Erythroblast (primary cell): ENCODE measurements at regions not wholly inside any gene's neighbourhood (a gene's known extent, or its start where the extent isn't known, plus 50 kb on each side); places are given as distances from the start of the nearest gene placed in this dataset.

ENCODE experiments used
- DNase-seq, 2 experiments: peaks; one replicate each; lab custom pipeline; 2025; lab: John Stamatoyannopoulos, UW
- GATA1 ChIP-seq: IDR thresholded peaks from 2 replicates; pipeline ENCODE4 v1.6.1; 2011; ENCODE audit warnings: low read depth, mild to moderate bottlenecking, control low read depth, low read length, moderate library complexity
- POLR2A ChIP-seq: IDR thresholded peaks from 2 replicates; pipeline ENCODE4 v1.6.1; 2011; ENCODE audit warnings: mild to moderate bottlenecking, low read length

DNA sequence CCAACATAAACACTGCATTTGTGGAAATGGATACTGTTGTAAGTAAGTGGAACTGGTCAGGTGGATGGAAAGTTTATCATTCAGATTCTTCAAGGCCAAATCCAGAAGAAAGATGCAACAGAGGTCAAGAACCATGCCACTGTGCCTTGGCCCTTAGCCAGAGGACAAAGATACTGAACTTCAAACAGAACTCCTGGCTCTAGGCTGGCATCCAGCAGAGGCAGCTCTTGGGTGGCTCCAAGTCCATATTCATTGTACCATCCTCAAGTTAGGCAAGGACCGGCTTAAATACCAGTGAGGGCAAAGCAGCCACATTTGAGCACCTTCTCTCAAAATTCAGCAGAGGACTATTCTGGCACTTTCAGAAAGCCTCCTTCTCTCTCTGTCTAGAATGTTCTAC, 53.2 kb downstream of the DNAAF9 start:
- no peak for TF ChIP-seq GATA1
- TF ChIP-seq POLR2A = no peak
- no peak for DNase-seq

DNA sequence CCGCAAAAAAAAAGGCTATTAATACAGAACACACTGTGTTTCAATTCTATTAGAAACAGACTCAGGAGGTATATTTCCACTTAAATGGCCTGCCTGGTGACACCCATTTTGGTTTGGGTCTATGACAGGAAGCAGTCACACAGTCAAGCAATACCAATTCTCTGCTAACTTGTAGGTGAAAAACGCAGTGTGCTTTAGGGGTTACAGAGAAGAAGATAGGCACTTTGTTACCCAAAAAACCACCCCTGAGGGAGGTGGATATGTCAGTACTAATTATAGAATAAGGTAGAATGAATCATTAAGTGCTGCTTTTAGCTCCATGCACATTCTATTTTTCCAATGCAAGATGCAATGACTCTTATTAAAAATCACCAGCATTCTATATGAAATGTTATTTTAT, 53.8 kb downstream of the DNAAF9 start:
- no peak for TF ChIP-seq GATA1

DNA sequence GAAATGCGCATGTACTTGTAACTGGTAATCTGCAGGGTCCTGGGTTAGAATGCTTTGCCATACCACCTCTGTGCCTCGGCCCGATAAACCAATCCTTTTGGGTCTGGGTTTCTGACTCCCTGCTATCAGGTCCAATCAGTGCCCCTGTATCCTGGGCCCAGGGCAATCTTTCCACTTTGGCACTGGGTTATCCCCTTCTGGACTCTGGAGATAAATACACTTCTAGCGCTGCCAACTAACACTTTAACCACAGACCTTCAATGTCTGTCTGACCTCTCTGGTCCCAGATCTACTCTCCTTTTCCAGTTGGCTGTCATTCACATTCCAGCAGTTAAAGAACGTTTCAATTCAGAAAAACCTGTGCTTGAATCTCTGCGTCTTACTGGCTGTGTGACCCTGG, 55.3 kb downstream of the DNAAF9 start:
- peak in 1 of 2 experiments; percentile 31 for DNase-seq
- no peak for TF ChIP-seq POLR2A
- TF ChIP-seq GATA1 = no peak

More for the DNA sequence above, 53.8 kb downstream of the DNAAF9 start:
- DNase-seq = no peak

DNA sequence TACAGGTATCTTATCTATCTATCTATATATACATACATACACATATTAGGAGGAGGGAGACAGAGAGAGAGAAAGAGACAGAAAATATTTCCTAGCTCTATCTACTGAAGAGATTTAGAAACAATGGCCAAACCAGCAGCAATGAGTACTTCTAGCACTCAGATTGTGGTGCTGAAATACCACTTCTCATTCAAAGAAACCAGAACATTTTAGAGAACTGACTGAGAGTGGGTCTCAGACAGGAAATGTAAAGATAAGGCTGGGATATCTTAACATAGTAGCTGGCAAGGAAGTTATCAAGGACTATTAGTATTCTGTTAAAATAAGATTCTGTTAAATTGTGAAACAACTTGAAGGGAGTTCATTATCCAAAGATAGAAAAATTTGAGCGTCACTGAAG, 57.0 kb downstream of the DNAAF9 start:
- TF ChIP-seq GATA1 (no peak), POLR2A (no peak)
- no peak for DNase-seq

DNA sequence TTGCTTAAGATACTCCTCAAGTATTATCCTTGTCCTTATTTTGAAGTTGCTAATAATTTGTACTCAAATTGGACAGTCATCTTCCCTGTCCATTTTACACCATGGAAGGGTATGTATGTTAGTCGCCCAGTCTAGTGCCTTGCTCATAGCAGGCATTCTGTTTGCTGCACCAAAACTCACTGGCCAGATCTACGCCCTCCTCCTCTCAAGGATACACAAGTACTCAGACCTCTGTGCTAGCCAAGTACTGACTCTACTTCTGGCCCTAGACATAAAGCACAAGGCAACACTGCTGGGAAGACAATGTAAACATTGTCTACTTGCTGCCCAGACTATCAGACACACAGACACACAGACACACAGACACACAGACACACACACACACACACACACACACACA, 57.7 kb downstream of the DNAAF9 start:
- DNase-seq = no peak
- no peak for TF ChIP-seq POLR2A
- no peak for TF ChIP-seq GATA1

DNA sequence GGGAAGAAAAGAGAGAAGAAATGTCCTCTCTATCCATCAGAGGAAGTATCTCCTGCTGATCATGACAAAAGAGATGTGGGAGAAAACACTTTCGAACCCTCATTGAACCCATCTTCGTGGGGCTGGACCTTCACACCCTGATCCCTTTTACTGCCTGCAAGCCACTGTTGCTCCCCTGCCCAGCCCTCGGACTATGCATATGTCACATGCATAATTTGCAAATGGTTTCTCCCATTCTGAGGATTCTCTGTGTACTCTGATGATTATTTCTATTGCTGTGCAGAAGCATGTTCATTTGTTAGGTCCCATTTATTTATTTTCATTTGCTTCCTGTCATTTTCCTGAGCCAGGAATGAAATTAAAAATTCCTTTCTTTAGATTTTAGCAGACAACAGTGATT, 64.7 kb downstream of the DNAAF9 start:
- no peak for TF ChIP-seq GATA1
- TF ChIP-seq POLR2A = no peak

DNA sequence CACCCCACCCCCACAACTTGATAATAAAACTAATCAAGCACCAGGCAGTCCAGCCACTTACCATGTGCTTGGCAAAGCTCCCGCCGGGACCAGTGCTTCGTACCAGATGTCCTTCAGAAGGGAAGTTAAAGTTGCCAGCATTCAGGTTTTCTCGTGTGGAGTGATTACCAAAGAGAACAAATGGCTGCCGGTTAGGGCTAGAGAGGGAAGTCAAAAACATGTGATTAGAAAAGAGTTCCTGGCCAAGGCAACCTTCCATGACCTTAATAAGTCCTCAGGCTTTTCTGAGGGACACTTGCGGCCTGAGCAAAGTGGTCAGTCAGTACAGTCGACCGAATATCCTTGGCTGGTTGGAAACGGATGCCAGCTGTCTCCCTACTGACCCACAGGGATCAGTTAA, 67.0 kb downstream of the DNAAF9 start:
- no peak for DNase-seq

More for the DNA sequence above, 64.7 kb downstream of the DNAAF9 start:
- DNase-seq = no peak

DNA sequence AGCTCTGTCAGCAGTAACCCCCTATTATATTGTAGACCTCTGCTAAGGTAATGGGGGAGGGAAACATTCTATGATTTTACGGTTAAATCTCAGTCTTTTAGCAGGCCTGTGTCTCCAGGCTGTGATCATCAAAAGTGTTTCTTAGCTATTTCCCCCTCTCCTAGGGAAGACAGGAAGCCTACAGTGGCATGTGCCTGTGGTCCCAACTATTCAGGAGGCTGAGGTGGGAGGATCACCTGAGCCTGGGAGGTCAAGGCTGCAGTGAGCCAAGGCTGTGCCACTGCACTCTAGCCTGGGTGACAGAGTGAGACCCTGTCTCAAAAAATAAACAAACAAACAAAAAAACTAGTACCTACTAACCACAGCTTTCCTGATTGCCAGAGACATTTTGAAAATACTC, 67.9 kb downstream of the DNAAF9 start:
- TF ChIP-seq GATA1 = no peak
- DNase-seq = no peak

More for the DNA sequence above, 67.0 kb downstream of the DNAAF9 start:
- TF ChIP-seq GATA1 = no peak
- no peak for TF ChIP-seq POLR2A

DNA sequence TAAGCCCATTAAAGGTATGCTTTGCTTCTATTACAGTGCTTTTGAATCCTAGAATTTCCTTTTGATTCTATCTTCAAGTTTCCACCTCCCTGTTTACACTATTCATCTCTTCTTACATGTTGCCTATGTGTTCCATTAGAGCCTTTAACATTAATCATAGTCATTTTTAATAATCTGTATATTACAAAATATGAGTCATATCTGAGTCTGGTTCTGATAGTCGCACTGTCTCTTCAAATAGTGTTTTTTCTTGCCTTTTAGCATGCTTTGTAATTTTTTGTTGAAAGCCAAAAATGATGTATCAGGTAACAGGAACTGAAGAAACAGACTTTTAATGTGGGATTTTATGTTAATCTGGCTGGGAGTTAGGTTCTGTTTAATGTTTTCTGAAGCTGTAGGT, 68.4 kb downstream of the DNAAF9 start:
- no peak for DNase-seq
- no peak for TF ChIP-seq POLR2A
- no peak for TF ChIP-seq GATA1

DNA sequence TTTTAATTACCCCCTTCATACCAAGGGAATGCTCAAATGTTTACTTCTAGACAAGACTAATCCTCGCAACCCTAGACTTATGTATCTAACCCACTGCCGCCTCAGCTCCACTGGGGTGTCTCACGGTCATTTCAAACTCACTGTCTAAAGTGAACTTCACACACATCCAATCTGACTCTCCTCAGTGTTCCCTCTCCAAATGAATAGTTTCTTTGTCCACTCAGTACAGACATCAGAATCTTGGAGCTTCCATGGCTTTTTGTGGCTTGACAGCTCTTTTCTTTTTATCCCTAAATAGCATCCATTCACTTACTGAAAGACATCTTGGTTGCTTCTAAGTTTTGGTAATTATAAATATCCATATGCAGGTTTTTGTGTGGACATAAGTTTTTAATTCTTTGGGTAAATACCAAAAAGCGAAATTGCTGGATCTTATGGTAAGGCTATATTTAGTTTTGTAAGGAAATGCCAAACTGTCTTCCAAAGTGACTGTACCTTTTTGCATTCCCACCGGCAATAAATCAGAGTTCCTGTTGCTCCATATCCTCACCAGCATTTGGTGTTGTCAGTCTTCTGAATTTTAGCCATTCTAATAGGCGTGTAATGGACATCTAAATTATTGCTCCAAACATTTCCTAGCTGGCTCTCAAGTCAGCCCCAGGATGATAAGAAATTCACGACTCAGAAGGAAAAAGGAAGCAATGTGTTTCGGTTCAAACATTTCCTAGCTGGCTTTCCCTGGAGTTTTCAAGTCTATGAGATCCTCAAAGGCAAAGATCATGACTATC, 73.1 kb downstream of the DNAAF9 start:
- DNase-seq = no peak
- TF ChIP-seq GATA1 = no peak
- TF ChIP-seq POLR2A = no peak

DNA sequence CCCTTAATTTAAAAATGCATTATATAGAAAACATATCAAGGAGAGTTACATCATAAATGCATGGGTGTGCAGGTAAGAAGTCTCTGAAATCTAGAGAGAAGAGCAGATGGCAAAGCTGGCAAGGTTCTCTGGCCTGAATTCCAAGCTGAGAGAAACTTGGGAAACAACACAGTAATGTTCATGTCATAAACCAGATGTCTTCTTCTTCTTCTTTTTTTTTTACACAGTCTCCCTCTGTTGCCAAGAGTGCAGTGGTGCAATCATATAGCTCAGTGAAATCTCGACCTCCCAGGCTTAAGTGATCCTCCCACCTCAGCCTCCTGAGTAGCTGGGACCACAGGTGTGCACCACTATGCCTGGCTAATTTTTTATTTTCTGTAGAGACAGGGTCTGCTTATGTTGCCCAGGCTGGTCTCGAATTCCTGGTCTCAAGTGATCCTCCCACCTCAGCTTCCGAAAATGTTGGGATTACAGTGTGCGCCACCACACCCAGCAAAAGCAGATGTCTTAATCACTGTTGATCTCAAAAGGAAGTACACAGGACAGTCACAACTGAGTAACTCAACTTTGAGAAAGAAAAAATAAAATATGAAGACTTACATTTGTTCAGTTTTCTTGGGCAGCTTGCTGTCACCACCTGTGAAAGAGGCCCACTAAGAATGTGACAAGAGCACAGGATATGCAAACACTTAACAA, 77.3 kb downstream of the DNAAF9 start:
- no peak for TF ChIP-seq GATA1
- DNase-seq = no peak

DNA sequence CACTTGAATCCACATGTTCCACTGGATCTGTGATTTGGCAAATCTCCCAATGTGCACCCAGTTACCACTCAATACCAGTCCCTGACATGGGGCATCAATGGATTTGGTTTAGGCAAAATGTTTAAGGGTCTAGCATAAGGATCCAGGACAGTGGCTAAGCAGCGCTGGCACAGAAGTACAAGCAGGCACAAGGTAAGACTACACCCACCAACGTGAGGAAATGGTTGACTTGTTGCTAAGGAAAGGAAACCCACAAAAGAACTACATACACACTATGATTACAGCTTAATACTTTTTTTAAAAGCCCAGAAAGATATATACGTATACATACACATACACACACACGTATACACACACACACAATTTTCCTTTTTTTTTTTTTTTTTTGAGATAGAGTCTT, 79.0 kb downstream of the DNAAF9 start:
- DNase-seq = no peak
- no peak for TF ChIP-seq GATA1
- TF ChIP-seq POLR2A = no peak

DNA sequence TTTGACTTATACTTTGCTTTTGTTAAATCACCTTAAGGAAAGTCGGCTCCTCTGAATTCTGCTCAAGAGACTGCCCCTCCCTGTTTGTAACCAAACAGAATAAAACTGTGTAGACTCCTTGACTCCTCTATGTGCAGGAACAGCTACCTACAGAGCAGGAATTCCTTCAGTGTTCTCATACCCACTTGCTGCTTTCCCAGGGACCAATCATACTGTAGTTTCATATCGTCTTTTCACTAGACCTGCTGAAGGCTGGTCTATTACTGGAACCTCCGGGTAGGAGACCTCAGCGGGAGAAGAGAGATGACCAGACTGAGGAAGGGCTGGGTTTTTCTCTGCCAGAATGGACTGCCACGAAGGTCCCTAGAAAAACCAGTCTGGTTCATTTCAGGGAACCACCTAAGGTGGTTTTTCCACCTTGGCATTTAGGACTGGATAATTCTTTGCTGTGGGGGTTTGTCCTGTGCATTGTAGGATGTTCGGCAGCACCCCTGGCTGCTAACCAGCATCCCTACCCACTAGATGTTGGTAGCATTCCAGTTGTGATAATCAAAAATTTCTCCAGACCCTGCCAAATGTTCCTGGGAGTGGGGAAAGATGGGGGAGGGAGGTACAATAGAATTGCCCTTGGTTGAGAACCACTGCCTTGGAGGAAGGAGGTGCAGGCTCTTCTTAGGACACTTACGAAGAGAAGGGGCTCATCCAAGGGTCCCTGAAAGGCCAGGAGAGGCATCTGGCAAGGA, 80.5 kb downstream of the DNAAF9 start:
- no peak for DNase-seq

DNA sequence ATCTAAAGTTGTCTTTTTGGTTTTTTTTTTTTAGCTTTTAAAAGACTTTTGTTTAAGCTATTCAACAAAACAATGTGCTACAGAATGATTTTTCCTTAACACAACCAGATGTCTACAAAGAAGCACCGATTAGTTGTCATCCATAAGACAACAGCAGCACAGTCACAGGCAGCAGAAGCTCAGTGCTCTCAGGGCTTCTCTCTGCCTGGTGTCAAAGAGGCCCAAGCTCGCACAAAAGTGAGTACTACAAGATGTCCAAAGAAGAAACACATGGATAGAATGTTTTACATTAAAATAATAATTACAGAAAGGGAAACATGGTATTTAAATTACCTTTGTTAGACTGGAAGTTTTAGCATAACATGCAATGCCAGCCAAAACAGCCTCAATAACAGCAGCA, 81.6 kb downstream of the DNAAF9 start:
- TF ChIP-seq GATA1 (no peak), POLR2A (no peak)
- no peak for DNase-seq

More for the DNA sequence above, 80.5 kb downstream of the DNAAF9 start:
- no peak for TF ChIP-seq GATA1
- TF ChIP-seq POLR2A = no peak

DNA sequence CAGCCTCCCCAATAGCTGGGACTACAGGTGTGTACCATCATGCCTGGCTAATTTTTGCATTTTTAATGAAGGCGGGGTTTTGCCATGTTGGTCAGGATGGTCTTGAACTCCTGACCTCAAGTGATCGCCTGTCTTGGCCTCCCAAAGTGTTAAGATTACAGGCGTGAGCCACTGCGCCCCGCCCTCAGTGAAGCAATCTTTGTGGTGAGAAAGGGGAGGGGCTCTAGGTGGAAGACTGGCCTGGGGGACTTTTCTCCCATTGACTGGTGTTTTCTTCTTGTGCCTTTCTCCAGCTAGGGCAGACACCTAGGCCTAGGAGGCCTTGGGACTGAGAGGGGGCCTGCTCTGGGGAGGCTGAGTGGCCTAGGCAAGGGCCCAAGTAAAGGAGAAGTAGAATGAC, 84.1 kb downstream of the DNAAF9 start:
- TF ChIP-seq GATA1 = no peak
- no peak for TF ChIP-seq POLR2A

More for the DNA sequence above, 84.1 kb downstream of the DNAAF9 start:
- peak; percentile 24 to 43 for DNase-seq
